ENCODE measurements at regions not wholly inside any gene's neighbourhood (a gene's known extent, or its start where the extent isn't known, plus 50 kb on each side); places are given as distances from the start of the nearest gene placed in this dataset.

GRCh38 chr20:10876558-10876957 lies 202.8 kb upstream of the JAG1 start:
- Mint-ChIP-seq H3K27me3 (ENCODE audit: low read depth) (no peaks in the 10 kb centered on the region; the same call in 1 of the 2 replicates), H3K27ac (no peak overlapping the region), H3K36me3 (no peaks in the 10 kb centered on the region), H3K4me1 (peaks cover 3% of the 10 kb centered on the region), H3K9me3 (peaks cover 13% of the 10 kb centered on the region), H3K4me3 (no peak overlapping the region)
- ATAC-seq (no peak), DNase-seq (ENCODE audit: low spot score) (no peak)
- CTCF ChIA-PET = no interaction called here
- TF ChIP-seq RELA (CRISPR knock-in tag; IDR thresholded peaks at IDR 0.05; ENCODE audit: borderline replicate concordance) (no peak), AR (CRISPR knock-in tag; IDR thresholded peaks at IDR 0.05) (no peak), EMX1 (CRISPR knock-in tag; IDR thresholded peaks at IDR 0.05) (no peak), CBFB (CRISPR knock-in tag; IDR thresholded peaks at IDR 0.05; ENCODE audit: low read depth) (no peak), MAX (CRISPR knock-in tag; IDR thresholded peaks at IDR 0.05) (no peak), ZBTB43 (CRISPR knock-in tag; IDR thresholded peaks at IDR 0.05) (no peak), NR2C2 (CRISPR knock-in tag; IDR thresholded peaks at IDR 0.05) (no peak), SMAD3 (CRISPR knock-in tag; IDR thresholded peaks at IDR 0.05; ENCODE audit: borderline replicate concordance) (no peak), NFATC4 (CRISPR knock-in tag; IDR thresholded peaks at IDR 0.05) (no peak), ETV6 (CRISPR knock-in tag; IDR thresholded peaks at IDR 0.05) (no peak), FOXP1 (CRISPR knock-in tag; IDR thresholded peaks at IDR 0.05; ENCODE audit: borderline replicate concordance) (no peak), CREM (CRISPR knock-in tag; IDR thresholded peaks at IDR 0.05) (no peak), ZNF219 (CRISPR knock-in tag; IDR thresholded peaks at IDR 0.05; ENCODE audit: borderline replicate concordance) (no peak), ATF6 (CRISPR knock-in tag; IDR thresholded peaks at IDR 0.05) (no peak), FOXJ3 (CRISPR knock-in tag; IDR thresholded peaks at IDR 0.05; ENCODE audit: borderline replicate concordance) (no peak), ZNF532 (CRISPR knock-in tag; IDR thresholded peaks at IDR 0.05; ENCODE audit: borderline replicate concordance) (no peak), E2F5 (CRISPR knock-in tag; IDR thresholded peaks at IDR 0.05) (no peak), PREB (CRISPR knock-in tag; IDR thresholded peaks at IDR 0.05; ENCODE audit: borderline replicate concordance) (no peak)
- POLR2A ChIA-PET = no interaction called here
